Stimulated activated naive CD4-positive, alpha-beta T cell (primary cell): ENCODE measurements at regions not wholly inside any gene's neighbourhood (a gene's known extent, or its start where the extent isn't known, plus 50 kb on each side); places are given as distances from the start of the nearest gene placed in this dataset.
"Not testable (repeated sequence)": the region's sequence is repeated elsewhere in the genome, so short reads cannot be mapped to it uniquely, and the experiment has no call there.

Source experiments
- DNase-seq, 6 experiments: peaks; one replicate each; lab custom pipeline; 2025; lab: John Stamatoyannopoulos, UW

GRCh38 chr12:83349907-83350611 lies 663.4 kb downstream of the TMTC2 start:
- DNase-seq = no peak

GRCh38 chr12:83346333-83346732 lies 659.6 kb downstream of the TMTC2 start:
- DNase-seq = no peak

GRCh38 chr12:83343767-83344166 lies 657.1 kb downstream of the TMTC2 start:
- DNase-seq = no peak

GRCh38 chr12:83335748-83336147 lies 649.0 kb downstream of the TMTC2 start:
- DNase-seq = no peak

- DNase-seq = no peak
Observed at GRCh38 chr12:83326666-83327065, 640.0 kb downstream of the TMTC2 start.

- DNase-seq = no peak
Observed at GRCh38 chr12:83323866-83324265, 637.2 kb downstream of the TMTC2 start.

- no peak for DNase-seq
Observed at GRCh38 chr12:83322809-83323208, 636.1 kb downstream of the TMTC2 start.

- DNase-seq = no peak
Observed at GRCh38 chr12:83321971-83322370, 635.3 kb downstream of the TMTC2 start.

GRCh38 chr12:83320350-83320749 lies 633.6 kb downstream of the TMTC2 start:
- DNase-seq = no peak

GRCh38 chr12:83318386-83319098 lies 631.8 kb downstream of the TMTC2 start:
- no peak for DNase-seq

GRCh38 chr12:83317595-83317994 lies 630.9 kb downstream of the TMTC2 start:
- DNase-seq = no peak

- DNase-seq = no peak
Observed at GRCh38 chr12:83313827-83314226, 627.1 kb downstream of the TMTC2 start.

- no peak for DNase-seq
Observed at GRCh38 chr12:83313322-83313721, 626.6 kb downstream of the TMTC2 start.

- DNase-seq = no peak
Observed at GRCh38 chr12:83276904-83277303, 590.2 kb downstream of the TMTC2 start.

- DNase-seq = no peak
Observed at GRCh38 chr12:83271201-83271600, 584.5 kb downstream of the TMTC2 start.

GRCh38 chr12:83265808-83266207 lies 579.1 kb downstream of the TMTC2 start:
- DNase-seq = no peak

- no peak for DNase-seq
Observed at GRCh38 chr12:83261998-83262397, 575.3 kb downstream of the TMTC2 start.

GRCh38 chr12:83260126-83260525 lies 573.4 kb downstream of the TMTC2 start:
- not testable (repeated sequence) for DNase-seq

- no peak for DNase-seq
Observed at GRCh38 chr12:83257726-83258125, 571.0 kb downstream of the TMTC2 start.

- no peak for DNase-seq
Observed at GRCh38 chr12:83256562-83256961, 569.9 kb downstream of the TMTC2 start.

- no peak for DNase-seq
Observed at GRCh38 chr12:83250866-83251265, 564.2 kb downstream of the TMTC2 start.

GRCh38 chr12:83245156-83245555 lies 558.5 kb downstream of the TMTC2 start:
- no peak for DNase-seq

GRCh38 chr12:83244001-83244400 lies 557.3 kb downstream of the TMTC2 start:
- no peak for DNase-seq

GRCh38 chr12:83233987-83234386 lies 547.3 kb downstream of the TMTC2 start:
- DNase-seq = not testable (repeated sequence)
